Activated T-cell treated with anti-CD3 and anti-CD28 coated beads, Interleukin-2, amount 50 U/mL, for 72 hours (primary cell): ENCODE measurements at regions not wholly inside any gene's neighbourhood (a gene's known extent, or its start where the extent isn't known, plus 50 kb on each side); places are given as distances from the start of the nearest gene placed in this dataset.
"Not testable (repeated sequence)": the region's sequence is repeated elsewhere in the genome, so short reads cannot be mapped to it uniquely, and the experiment has no call there.

Experiments
- ATAC-seq, 2 donors: fragments of 150-1000 bp; cut with Tn5 transposase; replicated peaks in 1 of 2; 2 replicates each; pipeline ENCODE4 v1.10.0; 2021; ENCODE audit warnings: moderate library complexity in 2 of 2, mild to moderate bottlenecking in 1 of 2
- DNase-seq, 2 donors: peaks; one replicate each; pipeline ENCODE4 v3.0.0; 2021 to 2022; ENCODE audit warnings: mixed read lengths in 1 of 2
- H3K27ac Mint-ChIP-seq: one replicate; pipeline ENCODE4 v1.8.0; 2022; ENCODE audit warnings: mild to moderate bottlenecking, moderate library complexity, mixed read lengths
- H3K27me3 Mint-ChIP-seq: one replicate; pipeline ENCODE4 v1.8.0; 2022; ENCODE audit warnings: low read depth, mixed read lengths
- H3K36me3 Mint-ChIP-seq, 2 donors: one replicate each; pipeline ENCODE4 v1.8.0; 2022; ENCODE audit warnings: mixed read lengths in 2 of 2, mild to moderate bottlenecking in 1 of 2; ENCODE audit not compliant: insufficient read depth in 2 of 2
- H3K4me1 Mint-ChIP-seq: one replicate; pipeline ENCODE4 v1.8.0; 2022; ENCODE audit warnings: low read depth, mixed read lengths
- H3K4me3 Mint-ChIP-seq, 2 donors: one replicate each; pipeline ENCODE4 v1.8.0; 2022; ENCODE audit warnings: mild to moderate bottlenecking in 2 of 2, mixed read lengths in 2 of 2, moderate library complexity in 2 of 2
- H3K9me3 Mint-ChIP-seq, 2 donors: one replicate each; pipeline ENCODE4 v1.8.0; 2022; ENCODE audit warnings: mixed read lengths in 2 of 2

DNA sequence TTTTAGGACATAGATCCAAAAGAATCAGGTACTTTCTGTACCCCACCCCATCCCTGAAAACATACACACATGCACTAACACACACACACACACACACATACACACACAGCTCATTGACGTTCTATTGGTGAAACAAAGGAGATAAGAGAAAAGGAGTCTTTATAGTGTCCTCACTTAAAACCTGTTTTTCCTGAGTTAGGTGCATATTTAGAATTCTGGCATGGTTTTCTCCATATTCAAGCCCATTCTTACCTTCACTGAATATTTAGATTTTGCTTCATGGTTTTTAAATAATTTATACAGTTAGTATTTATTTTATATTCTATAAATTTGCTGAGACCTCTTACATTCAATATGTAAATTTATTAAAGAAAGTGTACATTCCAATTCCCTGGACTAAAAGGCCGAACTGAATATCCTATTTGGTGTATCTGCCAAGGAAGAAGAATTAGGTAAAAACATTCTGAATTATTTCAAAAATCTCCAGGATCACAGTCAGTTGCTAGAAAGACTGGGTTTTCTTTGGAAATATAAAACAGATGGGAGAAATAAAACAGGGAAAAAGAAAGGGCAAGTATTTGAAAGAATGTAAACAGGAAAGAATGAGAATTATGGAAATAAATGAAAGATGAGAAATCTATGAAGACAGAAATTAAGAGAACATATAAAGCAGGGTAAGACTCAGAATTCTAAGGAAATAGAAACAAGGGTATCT lies 556.2 kb downstream of the KCTD12 start:
- H3K4me3 Mint-ChIP-seq, result no peak overlapping the region
- H3K27ac Mint-ChIP-seq, result peak overlapping the region; percentile 16
- no peak for ATAC-seq
- no peak for DNase-seq
- no peaks in the 10 kb centered on the region for H3K27me3 Mint-ChIP-seq
- H3K36me3 Mint-ChIP-seq, result no peaks in the 10 kb centered on the region
- H3K4me1 Mint-ChIP-seq, result no peaks in the 10 kb centered on the region
- no peaks in the 10 kb centered on the region for H3K9me3 Mint-ChIP-seq

- ATAC-seq (no peak), DNase-seq (no peak)
- Mint-ChIP-seq H3K4me1 (no peaks in the 10 kb centered on the region), H3K27ac (no peak overlapping the region), H3K36me3 (no peaks in the 10 kb centered on the region), H3K9me3 (no peaks in the 10 kb centered on the region), H3K4me3 (no peak overlapping the region), H3K27me3 (no peaks in the 10 kb centered on the region)
Measured at GRCh38 chr13:76329004-76329403, 557.2 kb downstream of the KCTD12 start.

GRCh38 chr13:76326343-76326742 lies 559.9 kb downstream of the KCTD12 start:
- no peak overlapping the region for H3K4me3 Mint-ChIP-seq
- DNase-seq, result no peak
- H3K27ac Mint-ChIP-seq, result no peak overlapping the region
- ATAC-seq, result no peak
- no peaks in the 10 kb centered on the region for H3K27me3 Mint-ChIP-seq
- no peaks in the 10 kb centered on the region for H3K36me3 Mint-ChIP-seq
- no peaks in the 10 kb centered on the region for H3K4me1 Mint-ChIP-seq
- no peaks in the 10 kb centered on the region for H3K9me3 Mint-ChIP-seq

- Mint-ChIP-seq H3K4me1 (no peaks in the 10 kb centered on the region), H3K27ac (no peak overlapping the region), H3K36me3 (peaks cover 0 to 1% of the 10 kb centered on the region in 2 donors), H3K4me3 (no peak overlapping the region), H3K9me3 (no peaks in the 10 kb centered on the region), H3K27me3 (no peaks in the 10 kb centered on the region)
- no peak for ATAC-seq
- DNase-seq, result no peak
Measured at GRCh38 chr13:76319921-76320320, 566.3 kb downstream of the KCTD12 start.

DNA sequence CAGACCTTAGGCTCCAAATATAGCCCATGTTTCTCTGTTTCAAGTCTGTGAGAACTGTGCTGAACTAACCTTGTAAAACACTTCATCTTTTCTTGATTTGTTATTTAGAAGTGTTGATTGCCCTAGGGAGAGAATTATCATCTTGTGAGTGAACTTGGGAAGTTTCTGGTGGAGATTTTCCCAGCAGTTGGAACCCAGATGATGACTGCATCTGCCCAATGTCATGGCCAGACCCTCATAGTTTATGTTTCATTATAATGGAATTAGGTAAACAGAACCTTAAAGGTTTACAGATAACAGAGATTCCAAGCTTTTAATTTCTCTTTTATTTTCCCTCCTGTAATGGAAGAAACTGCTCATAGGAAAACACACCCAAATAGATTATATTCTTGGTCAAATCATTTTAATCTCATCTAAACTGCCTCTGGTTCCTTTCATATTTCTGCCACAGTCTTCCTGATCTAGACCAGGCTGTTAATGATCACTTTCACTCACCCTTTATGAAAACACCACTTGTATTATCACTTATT lies 569.1 kb downstream of the KCTD12 start:
- Mint-ChIP-seq H3K27me3 (no peaks in the 10 kb centered on the region), H3K27ac (no peak overlapping the region), H3K4me1 (no peaks in the 10 kb centered on the region), H3K4me3 (no peak overlapping the region), H3K9me3 (no peaks in the 10 kb centered on the region), H3K36me3 (peaks cover 0 to 1% of the 10 kb centered on the region in 2 donors)
- no peak for ATAC-seq
- DNase-seq, result no peak

DNA sequence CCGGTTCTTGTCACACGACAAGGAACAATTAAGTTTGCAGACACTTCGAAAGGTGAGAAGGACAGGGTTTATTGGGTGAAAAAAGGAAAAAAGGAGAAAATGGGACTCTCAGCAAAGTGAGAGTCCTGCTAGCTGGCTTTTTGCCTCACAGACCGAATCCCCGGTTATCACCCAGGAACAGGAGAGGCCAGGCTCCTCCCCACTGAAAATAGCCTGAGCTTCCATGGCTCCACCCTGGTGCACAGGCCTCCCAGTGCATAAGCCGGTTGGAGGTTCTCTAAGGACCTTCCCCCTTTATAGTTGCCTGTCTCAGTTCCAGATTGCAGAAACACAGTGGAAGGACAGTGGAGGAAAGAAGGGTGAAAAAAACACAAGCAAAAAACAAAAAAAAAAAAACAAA lies 571.7 kb downstream of the KCTD12 start:
- no peaks in the 10 kb centered on the region for H3K4me1 Mint-ChIP-seq
- no peak overlapping the region for H3K27ac Mint-ChIP-seq
- no peaks in the 10 kb centered on the region for H3K36me3 Mint-ChIP-seq
- H3K27me3 Mint-ChIP-seq, result no peaks in the 10 kb centered on the region
- ATAC-seq, result no peak
- H3K4me3 Mint-ChIP-seq, result no peak overlapping the region
- no peak for DNase-seq
- no peaks in the 10 kb centered on the region for H3K9me3 Mint-ChIP-seq

DNA sequence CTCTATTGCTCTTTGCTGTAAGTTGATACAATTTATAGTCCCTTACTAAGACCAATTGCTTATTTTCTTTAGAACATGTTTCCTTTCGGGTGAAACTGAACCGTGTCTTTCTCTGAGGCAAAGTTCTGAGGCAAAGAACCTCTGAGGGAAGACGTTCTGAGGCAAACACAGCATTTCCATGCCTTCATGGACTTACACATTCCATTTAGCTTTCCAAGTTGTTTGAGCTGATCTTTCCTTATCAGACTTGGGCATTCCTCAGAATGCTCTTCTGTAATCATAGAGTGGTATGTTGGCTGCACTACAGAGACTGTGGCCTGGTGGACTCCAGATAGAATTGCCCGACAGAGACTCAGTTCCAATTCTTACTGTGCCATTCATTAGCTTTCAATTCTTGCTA lies 579.1 kb downstream of the KCTD12 start:
- no peak for ATAC-seq
- H3K4me1 Mint-ChIP-seq, result no peaks in the 10 kb centered on the region
- H3K27me3 Mint-ChIP-seq, result peaks cover 5% of the 10 kb centered on the region
- no peaks in the 10 kb centered on the region for H3K36me3 Mint-ChIP-seq
- no peak for DNase-seq
- H3K27ac Mint-ChIP-seq, result no peak overlapping the region
- H3K9me3 Mint-ChIP-seq, result no peaks in the 10 kb centered on the region
- H3K4me3 Mint-ChIP-seq, result no peak overlapping the region

DNA sequence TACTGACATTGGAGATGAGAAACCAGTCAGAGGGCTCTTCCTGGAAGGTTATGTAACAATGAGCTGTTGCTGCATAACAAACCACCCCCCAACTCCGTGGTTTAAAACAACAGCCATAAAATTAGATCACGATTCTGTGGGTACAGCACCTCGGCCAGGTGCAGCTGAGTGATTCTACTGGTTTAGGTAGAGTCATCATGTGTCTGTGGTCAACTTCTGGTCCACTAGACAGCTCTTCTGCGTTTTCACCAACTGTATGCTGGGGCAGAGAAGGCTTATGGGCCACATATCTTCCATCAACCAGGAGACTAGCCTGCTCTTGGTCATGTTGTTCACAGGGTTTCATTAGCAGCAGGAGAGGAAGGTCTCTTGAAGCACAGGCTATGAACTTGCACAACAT lies 585.5 kb downstream of the KCTD12 start:
- peak in 1 of 2 donors; percentile 25 for ATAC-seq

GRCh38 chr13:76297331-76297730 lies 588.9 kb downstream of the KCTD12 start:
- Mint-ChIP-seq H3K9me3 (peaks cover 3 to 6% of the 10 kb centered on the region in 2 donors), H3K4me3 (no peak overlapping the region), H3K27me3 (no peaks in the 10 kb centered on the region), H3K4me1 (no peaks in the 10 kb centered on the region), H3K36me3 (no peaks in the 10 kb centered on the region), H3K27ac (no peak overlapping the region)
- ATAC-seq, result no peak
- no peak for DNase-seq

More for the DNA sequence above, 585.5 kb downstream of the KCTD12 start:
- H3K27ac Mint-ChIP-seq, result no peak overlapping the region
- no peak for DNase-seq
- H3K27me3 Mint-ChIP-seq, result peaks cover 5% of the 10 kb centered on the region
- H3K4me3 Mint-ChIP-seq, result no peak overlapping the region
- no peaks in the 10 kb centered on the region for H3K4me1 Mint-ChIP-seq
- H3K9me3 Mint-ChIP-seq, result peaks cover 3 to 5% of the 10 kb centered on the region in 2 donors
- H3K36me3 Mint-ChIP-seq, result no peaks in the 10 kb centered on the region

GRCh38 chr13:76296751-76297150 lies 589.5 kb downstream of the KCTD12 start:
- DNase-seq (no peak), ATAC-seq (no peak)
- no peak overlapping the region for H3K4me3 Mint-ChIP-seq
- H3K27me3 Mint-ChIP-seq, result no peaks in the 10 kb centered on the region
- H3K27ac Mint-ChIP-seq, result no peak overlapping the region
- peaks cover 3 to 10% of the 10 kb centered on the region in 2 donors for H3K9me3 Mint-ChIP-seq
- H3K4me1 Mint-ChIP-seq, result no peaks in the 10 kb centered on the region
- no peaks in the 10 kb centered on the region for H3K36me3 Mint-ChIP-seq

DNA sequence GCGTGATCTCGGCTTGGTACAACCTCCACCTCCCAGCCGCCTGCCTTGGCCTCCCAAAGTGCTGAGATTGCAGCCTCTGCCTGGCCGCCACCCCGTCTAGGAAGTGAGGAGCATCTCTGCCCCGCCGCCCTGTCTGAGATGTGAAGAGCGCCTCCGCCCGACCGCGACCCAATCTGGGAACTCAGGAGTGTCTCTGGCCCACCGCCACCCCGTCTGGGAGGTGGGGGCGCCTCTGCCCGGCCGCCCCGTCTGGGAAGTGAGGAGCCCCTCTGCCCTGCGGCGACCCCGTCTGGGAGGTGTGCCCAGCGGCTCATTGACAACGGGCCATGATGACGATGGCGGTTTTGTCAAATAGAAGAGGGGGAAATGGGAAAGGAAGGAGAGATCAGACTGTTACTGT lies 591.2 kb downstream of the KCTD12 start:
- not testable (repeated sequence) for H3K36me3 Mint-ChIP-seq, DNase-seq, H3K4me1 Mint-ChIP-seq, H3K9me3 Mint-ChIP-seq, H3K4me3 Mint-ChIP-seq, H3K27ac Mint-ChIP-seq, ATAC-seq, H3K27me3 Mint-ChIP-seq

- Mint-ChIP-seq H3K27ac (no peak overlapping the region), H3K36me3 (no peaks in the 10 kb centered on the region), H3K9me3 (peaks cover 3 to 10% of the 10 kb centered on the region in 2 donors), H3K4me3 (no peak overlapping the region), H3K4me1 (no peaks in the 10 kb centered on the region), H3K27me3 (no peaks in the 10 kb centered on the region)
- no peak for DNase-seq
- no peak for ATAC-seq
Measured at GRCh38 chr13:76293751-76294150, 592.5 kb downstream of the KCTD12 start.

- Mint-ChIP-seq H3K27ac (no peak overlapping the region), H3K36me3 (no peaks in the 10 kb centered on the region), H3K27me3 (no peaks in the 10 kb centered on the region), H3K9me3 (peaks cover 3 to 10% of the 10 kb centered on the region in 2 donors), H3K4me1 (no peaks in the 10 kb centered on the region), H3K4me3 (no peak overlapping the region)
- no peak for DNase-seq
- ATAC-seq, result no peak
Measured at GRCh38 chr13:76293346-76293745, 592.9 kb downstream of the KCTD12 start.

DNA sequence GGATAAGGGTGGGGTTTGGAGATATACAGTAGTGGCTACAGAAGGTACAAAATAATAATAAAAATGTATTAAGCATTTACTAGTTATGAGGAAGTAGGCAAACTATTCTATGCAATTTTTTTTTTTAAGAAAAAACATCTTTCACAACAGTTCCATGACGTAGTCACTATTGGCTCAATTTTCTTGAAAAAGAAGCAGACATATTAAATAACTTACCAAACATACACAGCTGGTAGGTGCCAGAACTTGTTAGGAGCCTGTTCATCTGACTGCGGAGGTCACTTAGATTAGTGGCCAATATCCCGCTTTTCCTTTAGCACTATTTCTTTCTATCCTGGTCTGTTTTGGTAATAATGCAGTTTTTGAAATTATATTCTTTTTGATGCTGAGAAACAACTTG lies 593.5 kb downstream of the KCTD12 start:
- DNase-seq, result no peak
- Mint-ChIP-seq H3K27me3 (no peaks in the 10 kb centered on the region), H3K4me3 (no peak overlapping the region), H3K27ac (no peak overlapping the region), H3K9me3 (peaks cover 0 to 10% of the 10 kb centered on the region in 2 donors), H3K36me3 (no peaks in the 10 kb centered on the region), H3K4me1 (no peaks in the 10 kb centered on the region)
- no peak for ATAC-seq
